Nephron progenitor cell (in vitro differentiated cells): ENCODE measurements at regions not wholly inside any gene's neighbourhood (a gene's known extent, or its start where the extent isn't known, plus 50 kb on each side); places are given as distances from the start of the nearest gene placed in this dataset.

Source experiments
- DNase-seq: peaks from one replicate; pipeline ENCODE4 v3.0.0; 2021
- H3K27ac Mint-ChIP-seq: 2 replicates; pipeline ENCODE4 v1.8.0; 2021; ENCODE audit warnings: mild to moderate bottlenecking, moderate library complexity, mixed read lengths
- H3K27me3 Mint-ChIP-seq: 2 replicates; pipeline ENCODE4 v1.8.0; 2021; ENCODE audit warnings: mild to moderate bottlenecking, low read depth, mixed read lengths; ENCODE audit not compliant: poor library complexity
- H3K36me3 Mint-ChIP-seq: 2 replicates; pipeline ENCODE4 v1.8.0; 2021; ENCODE audit warnings: low read depth, mixed read lengths
- H3K4me1 Mint-ChIP-seq: 2 replicates; pipeline ENCODE4 v1.8.0; 2021; ENCODE audit warnings: mixed read lengths
- H3K4me3 Mint-ChIP-seq: 2 replicates; pipeline ENCODE4 v1.8.0; 2021; ENCODE audit warnings: mild to moderate bottlenecking, moderate library complexity, mixed read lengths
- H3K9me3 Mint-ChIP-seq: 2 replicates; pipeline ENCODE4 v1.8.0; 2021; ENCODE audit warnings: mild to moderate bottlenecking, moderate library complexity, mixed read lengths
- CTCF ChIP-seq: fragments of 200-600 bp; sonication (generic); IDR thresholded peaks from 2 replicates; pipeline ENCODE4 v1.5.0; 2021; ENCODE audit warnings: antibody characterized with exemption

GRCh38 chr1:108038653-108039236, 73.8 kb upstream of the VAV3 start:
- no peak overlapping the region for H3K4me3 Mint-ChIP-seq
- no peaks in the 10 kb centered on the region for H3K27me3 Mint-ChIP-seq
- TF ChIP-seq CTCF, result no peak
- H3K27ac Mint-ChIP-seq, result peak overlapping the region; percentile 75
- no peak for DNase-seq
- no peaks in the 10 kb centered on the region for H3K9me3 Mint-ChIP-seq
- H3K36me3 Mint-ChIP-seq, result no peaks in the 10 kb centered on the region
- H3K4me1 Mint-ChIP-seq, result peaks cover 38% of the 10 kb centered on the region

DNA sequence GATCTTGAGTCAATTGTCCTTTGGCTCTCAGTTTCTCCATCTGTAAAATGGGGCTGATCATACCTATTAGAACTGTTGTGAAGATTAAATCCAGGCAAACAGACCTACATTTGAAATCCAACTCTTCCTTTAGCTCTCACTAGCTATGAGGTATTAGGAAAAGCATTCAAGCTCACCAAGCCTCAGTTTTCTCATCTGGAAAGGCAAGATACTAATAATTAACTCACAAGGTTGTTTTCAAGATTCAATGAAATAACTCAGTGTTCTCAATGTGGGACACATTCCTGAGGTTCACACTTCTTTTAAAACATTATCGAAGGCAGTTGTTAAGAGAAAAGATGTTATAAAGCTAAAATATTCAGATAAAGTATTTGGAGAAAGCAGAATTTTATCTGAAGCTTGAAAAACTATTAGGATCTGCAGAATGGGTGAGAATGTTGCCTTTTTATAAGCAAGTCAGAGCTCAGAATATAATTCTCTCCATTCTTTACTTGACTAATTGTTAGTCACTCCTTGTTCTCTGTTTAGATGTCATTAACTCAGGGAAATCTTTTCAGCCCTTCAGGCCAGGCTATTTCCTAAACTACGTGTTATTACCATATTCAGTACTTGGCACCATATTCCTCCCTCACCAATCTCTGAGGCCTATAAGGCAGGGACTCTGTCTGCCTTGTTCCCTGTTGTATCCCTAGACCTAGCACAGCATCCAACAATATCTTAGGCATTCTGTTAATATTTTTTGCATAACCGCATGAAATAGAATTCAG, 72.0 kb upstream of the VAV3 start:
- Mint-ChIP-seq H3K4me3 (no peak overlapping the region), H3K27me3 (no peaks in the 10 kb centered on the region)
- TF ChIP-seq CTCF, result no peak

GRCh38 chr1:108034396-108034795, 69.4 kb upstream of the VAV3 start:
- Mint-ChIP-seq H3K36me3 (peaks cover 5% of the 10 kb centered on the region), H3K27me3 (peaks cover 3% of the 10 kb centered on the region), H3K27ac (no peak overlapping the region), H3K9me3 (no peaks in the 10 kb centered on the region), H3K4me1 (peaks cover 25% of the 10 kb centered on the region), H3K4me3 (no peak overlapping the region)
- TF ChIP-seq CTCF, result no peak
- DNase-seq, result no peak

More for the DNA sequence above, 72.0 kb upstream of the VAV3 start:
- H3K4me1 Mint-ChIP-seq, result peaks cover 37% of the 10 kb centered on the region
- H3K36me3 Mint-ChIP-seq, result no peaks in the 10 kb centered on the region
- DNase-seq, result no peak
- no peak overlapping the region for H3K27ac Mint-ChIP-seq
- no peaks in the 10 kb centered on the region for H3K9me3 Mint-ChIP-seq

GRCh38 chr1:108033550-108033951, 68.6 kb upstream of the VAV3 start:
- no peak for DNase-seq
- Mint-ChIP-seq H3K4me3 (no peak overlapping the region), H3K27me3 (peaks cover 3% of the 10 kb centered on the region), H3K27ac (no peak overlapping the region), H3K9me3 (no peaks in the 10 kb centered on the region), H3K4me1 (peaks cover 27% of the 10 kb centered on the region), H3K36me3 (peaks cover 5% of the 10 kb centered on the region)
- TF ChIP-seq CTCF, result no peak

DNA sequence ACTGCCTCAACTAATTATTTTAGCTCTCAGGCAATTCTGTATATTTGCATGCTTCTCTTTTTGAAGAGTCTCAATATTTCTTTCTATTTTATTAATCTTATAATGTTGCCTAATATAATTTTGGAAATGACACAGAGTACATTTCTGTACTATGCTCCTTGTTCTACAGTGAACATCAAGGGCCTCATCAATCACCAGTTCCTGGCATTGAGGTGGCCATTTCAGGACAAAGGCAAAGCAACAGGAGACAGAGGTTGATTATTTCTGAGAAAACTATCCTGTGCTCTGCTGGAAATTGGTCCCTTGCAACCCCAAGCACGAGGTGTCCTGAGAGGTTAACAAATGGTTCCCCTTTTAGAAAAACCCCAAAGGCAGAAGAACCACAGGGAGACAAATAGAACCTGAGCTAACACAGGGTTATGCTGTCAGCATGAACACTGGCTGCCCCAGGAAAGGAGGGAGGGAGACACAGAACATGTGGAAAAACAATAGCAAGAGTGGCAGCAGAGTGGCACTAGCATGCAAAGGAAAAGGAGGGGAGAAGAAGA, 63.9 kb upstream of the VAV3 start:
- H3K36me3 Mint-ChIP-seq, result peaks cover 5% of the 10 kb centered on the region
- TF ChIP-seq CTCF, result no peak
- peaks cover 4% of the 10 kb centered on the region for H3K9me3 Mint-ChIP-seq
- no peak for DNase-seq
- H3K4me3 Mint-ChIP-seq, result no peak overlapping the region
- H3K27ac Mint-ChIP-seq, result no peak overlapping the region
- H3K4me1 Mint-ChIP-seq, result peaks cover 17% of the 10 kb centered on the region
- peaks cover 3% of the 10 kb centered on the region for H3K27me3 Mint-ChIP-seq
